GM23248 (cell line): ENCODE measurements at regions not wholly inside any gene's neighbourhood (a gene's known extent, or its start where the extent isn't known, plus 50 kb on each side); places are given as distances from the start of the nearest gene placed in this dataset.

Source experiments
- DNase-seq: peaks from one replicate; pipeline ENCODE4 v3.0.0-alpha.2; 2015
- H2AFZ ChIP-seq: fragments of 200-600 bp; sonication (generic); 2 replicates; pipeline ENCODE4 v1.6.1; 2016; ENCODE audit warnings: antibody characterized with exemption
- H3F3A ChIP-seq: fragments of 200-600 bp; sonication (generic); 2 replicates; pipeline ENCODE4 v1.6.1; 2016; ENCODE audit warnings: mild to moderate bottlenecking, antibody characterized with exemption, mixed run types; ENCODE audit not compliant: insufficient read depth
- H3K27ac ChIP-seq: fragments of 200-600 bp; sonication (generic); 2 replicates; pipeline ENCODE4 v1.5.1; 2016; ENCODE audit warnings: mild to moderate bottlenecking
- H3K27me3 ChIP-seq: fragments of 200-600 bp; sonication (generic); replicated peaks from 2 replicates; pipeline ENCODE4 v1.6.1; 2016; ENCODE audit warnings: mild to moderate bottlenecking; ENCODE audit not compliant: insufficient read depth
- H3K36me3 ChIP-seq: fragments of 200-600 bp; sonication (generic); 2 replicates; pipeline ENCODE4 v1.6.1; 2016; ENCODE audit warnings: low read depth, mild to moderate bottlenecking
- H3K4me1 ChIP-seq: fragments of 200-600 bp; sonication (generic); 2 replicates; pipeline ENCODE4 v1.6.1; 2016; ENCODE audit warnings: mild to moderate bottlenecking; ENCODE audit not compliant: insufficient read depth
- H3K4me2 ChIP-seq: fragments of 200-600 bp; sonication (generic); one replicate; pipeline ENCODE4 v1.6.1; 2016; ENCODE audit warnings: mild to moderate bottlenecking; ENCODE audit not compliant: unreplicated experiment
- H3K4me3 ChIP-seq: fragments of 200-600 bp; sonication (generic); 2 replicates; pipeline ENCODE4 v1.5.1; 2016; ENCODE audit warnings: mild to moderate bottlenecking
- H3K79me2 ChIP-seq: fragments of 200-600 bp; sonication (generic); 2 replicates; pipeline ENCODE4 v1.6.1; 2016; ENCODE audit warnings: mild to moderate bottlenecking; ENCODE audit not compliant: insufficient read depth
- H3K9ac ChIP-seq: fragments of 200-600 bp; sonication (generic); 2 replicates; pipeline ENCODE4 v1.6.1; 2016; ENCODE audit warnings: mild to moderate bottlenecking
- H3K9me2 ChIP-seq: fragments of 200-600 bp; sonication (generic); 2 replicates; pipeline ENCODE4 v1.6.1; 2016; ENCODE audit warnings: mixed run types, mild to moderate bottlenecking, moderate library complexity; ENCODE audit not compliant: insufficient read depth
- H3K9me3 ChIP-seq: fragments of 200-600 bp; sonication (generic); one replicate; pipeline ENCODE4 v1.6.1; 2017; ENCODE audit warnings: low read depth
- H4K20me1 ChIP-seq: fragments of 200-600 bp; sonication (generic); 2 replicates; pipeline ENCODE4 v1.6.0; 2016; ENCODE audit not compliant: insufficient read depth
- EZH2 ChIP-seq: fragments of 200-600 bp; sonication (generic); IDR thresholded peaks from 2 replicates; pipeline ENCODE4 v1.6.1; 2018; ENCODE audit warnings: antibody characterized with exemption, mild to moderate bottlenecking; ENCODE audit not compliant: insufficient read depth, poor library complexity, severe bottlenecking
- EZH2phosphoT487 ChIP-seq: fragments of 200-600 bp; sonication (generic); IDR thresholded peaks from 2 replicates; pipeline ENCODE4 v1.6.1; 2018; ENCODE audit warnings: antibody characterized with exemption, moderate library complexity, mild to moderate bottlenecking, low read depth; ENCODE audit not compliant: insufficient read depth
- WGBS, 2 experiments: methylation state at CpG; one replicate each; pipeline ENCODE4 v1.1.6; 2015 to 2017; ENCODE audit warnings: low lambda C conversion rate in 2 of 2, low coverage in 1 of 2; ENCODE audit errors: missing lambda C conversion rate in 2 of 2; 5-methylcytosine and 5-hydroxymethylcytosine counted together
- in situ Hi-C: fragments of 300-500 bp; cut with MboI; formaldehyde crosslinking; loops from 2 replicates; pipeline ENCODE4 v1.15.0; 2020

DNA sequence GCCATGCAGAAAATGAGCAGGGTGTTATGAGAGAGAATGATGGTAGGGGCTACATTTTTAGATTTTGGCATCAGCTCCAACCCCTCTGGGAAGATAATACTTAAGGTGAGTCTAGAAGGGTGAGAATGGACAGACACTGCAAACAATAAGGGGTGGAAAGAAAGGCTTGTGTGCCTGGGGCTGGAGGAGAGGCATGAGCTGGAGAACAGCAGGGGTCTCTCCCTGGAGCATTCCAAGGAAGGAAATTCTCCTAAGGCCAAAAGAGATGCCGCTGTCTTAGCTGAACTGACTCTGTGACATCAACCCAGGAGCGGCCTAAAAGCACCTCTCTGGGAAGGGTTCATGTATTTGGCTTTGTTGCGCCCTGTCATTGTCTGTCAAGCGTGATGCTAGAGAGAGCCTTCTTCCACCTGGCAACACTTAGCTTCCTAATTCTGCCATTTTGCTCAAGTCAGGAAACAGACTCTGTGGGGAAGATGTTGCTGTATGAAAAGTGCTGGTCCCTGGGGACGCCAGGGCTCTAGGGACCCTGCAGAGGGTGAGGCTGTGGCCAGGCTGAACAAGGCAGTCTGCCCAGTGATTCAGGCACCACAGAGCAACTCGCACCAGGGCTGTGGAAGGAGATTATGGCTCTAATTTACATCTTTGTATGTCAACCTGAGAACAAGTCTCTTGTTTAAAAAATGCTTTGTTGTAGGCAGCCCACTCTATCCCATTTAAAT lies 225.7 kb downstream of the CBLN1 start:
- Histone ChIP-seq H3K27me3 (no peaks in the 10 kb centered on the region), H3K4me3 (no peak overlapping the region), H3K79me2 (no peaks in the 10 kb centered on the region), H3F3A (no peaks in the 10 kb centered on the region), H3K36me3 (no peaks in the 10 kb centered on the region), H4K20me1 (no peaks in the 10 kb centered on the region), H3K27ac (no peak overlapping the region), H3K4me2 (no peak overlapping the region), H2AFZ (no peak overlapping the region), H3K9me2 (no peaks in the 10 kb centered on the region), H3K4me1 (no peaks in the 10 kb centered on the region), H3K9ac (no peak overlapping the region), H3K9me3 (no peaks in the 10 kb centered on the region)
- DNase-seq = no peak
- in situ Hi-C loops = no loop called here
- 18 to 25% methylated on average over 6 of the region's 6 CpGs for WGBS, 2 experiments
- no peak for TF ChIP-seq EZH2
- no peak for TF ChIP-seq EZH2phosphoT487

DNA sequence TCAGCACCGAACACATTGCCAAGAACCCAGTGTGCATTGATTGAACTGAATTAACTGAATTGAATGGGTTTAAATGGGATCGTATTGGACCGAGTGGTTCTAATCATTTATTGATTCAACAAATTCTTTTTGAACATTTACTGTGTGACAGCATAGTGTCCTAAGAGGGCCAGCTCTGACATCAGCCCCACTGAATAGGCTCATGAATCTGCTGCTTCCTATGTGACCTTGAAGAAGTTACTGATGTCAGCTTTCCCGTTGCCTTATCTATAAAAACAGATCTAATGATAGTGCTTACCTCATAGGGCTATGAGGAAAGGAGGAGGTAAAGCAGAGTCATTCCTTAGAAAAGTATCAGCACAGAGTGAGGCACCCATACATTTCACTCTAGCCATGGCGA lies 226.3 kb downstream of the CBLN1 start:
- in situ Hi-C loops = no loop called here
- TF ChIP-seq EZH2 (no peak), EZH2phosphoT487 (no peak)
- H3K9me2 ChIP-seq = no peaks in the 10 kb centered on the region
- no peak overlapping the region for H2AFZ ChIP-seq
- H3K36me3 ChIP-seq = no peaks in the 10 kb centered on the region
- no peak overlapping the region for H3K4me3 ChIP-seq
- no peak overlapping the region for H3K9ac ChIP-seq
- no peak overlapping the region for H3K4me2 ChIP-seq
- H3K27ac ChIP-seq = no peak overlapping the region
- no peaks in the 10 kb centered on the region for H3F3A ChIP-seq
- H4K20me1 ChIP-seq = no peaks in the 10 kb centered on the region
- WGBS, 2 experiments = 23 to 26% methylated on average over 5 of the region's 5 CpGs
- H3K27me3 ChIP-seq = no peaks in the 10 kb centered on the region
- H3K9me3 ChIP-seq = no peaks in the 10 kb centered on the region
- no peaks in the 10 kb centered on the region for H3K4me1 ChIP-seq
- no peaks in the 10 kb centered on the region for H3K79me2 ChIP-seq
- DNase-seq = no peak

DNA sequence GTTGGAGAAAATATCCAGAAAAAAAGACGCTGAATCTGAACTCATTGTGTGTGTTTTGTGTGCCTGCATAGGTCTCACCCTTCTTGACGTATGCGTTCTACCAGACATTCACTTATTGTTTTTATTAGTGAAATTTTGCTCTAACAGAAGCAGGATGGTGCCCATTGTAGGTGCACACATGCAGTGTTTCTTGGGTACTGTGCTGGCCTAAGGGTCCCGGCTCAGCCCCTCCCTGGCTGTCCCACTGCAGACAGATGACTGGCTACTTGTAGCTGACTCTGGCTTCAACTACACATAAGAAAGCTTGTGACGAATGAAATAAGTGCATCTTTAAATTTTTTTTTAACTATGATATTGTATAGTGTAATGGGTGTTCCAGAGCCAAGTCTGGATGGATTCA lies 227.0 kb downstream of the CBLN1 start:
- no peak for TF ChIP-seq EZH2phosphoT487
- TF ChIP-seq EZH2 = no peak
- H3K4me3 ChIP-seq = no peak overlapping the region
- DNase-seq = no peak
- H3K27me3 ChIP-seq = no peaks in the 10 kb centered on the region
- no peak overlapping the region for H3K27ac ChIP-seq
- no peaks in the 10 kb centered on the region for H3F3A ChIP-seq
- no peaks in the 10 kb centered on the region for H4K20me1 ChIP-seq
- WGBS, 2 experiments = 33 to 35% methylated on average over 5 of the region's 5 CpGs
- H3K9me2 ChIP-seq = no peaks in the 10 kb centered on the region
- no peak overlapping the region for H3K4me2 ChIP-seq
- H2AFZ ChIP-seq = no peak overlapping the region
- H3K4me1 ChIP-seq = no peaks in the 10 kb centered on the region
- H3K79me2 ChIP-seq = no peaks in the 10 kb centered on the region
- no peaks in the 10 kb centered on the region for H3K36me3 ChIP-seq
- in situ Hi-C loops = no loop called here
- H3K9ac ChIP-seq = no peak overlapping the region
- H3K9me3 ChIP-seq = no peaks in the 10 kb centered on the region

DNA sequence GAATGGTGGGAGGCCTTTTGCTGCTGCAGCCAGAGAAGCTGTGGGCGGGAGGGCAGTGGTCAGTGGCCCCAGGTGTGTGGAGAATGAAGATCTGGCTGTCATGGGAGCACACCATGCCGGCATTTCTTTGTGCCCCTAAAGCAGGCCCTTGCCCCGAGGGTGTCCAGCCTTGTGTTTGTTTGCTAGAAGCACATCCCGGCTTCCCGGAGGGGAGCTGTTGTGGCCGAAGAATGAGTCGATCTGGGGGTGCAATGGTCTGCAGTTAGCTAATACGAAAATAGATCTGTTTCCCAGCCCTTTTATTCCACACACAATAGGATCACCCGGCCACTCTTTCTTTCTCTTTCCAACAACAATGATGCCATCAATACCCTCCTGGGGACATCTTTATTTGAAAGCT lies 228.8 kb downstream of the CBLN1 start:
- no peaks in the 10 kb centered on the region for H3K36me3 ChIP-seq
- no peaks in the 10 kb centered on the region for H3K79me2 ChIP-seq
- H4K20me1 ChIP-seq = no peaks in the 10 kb centered on the region
- H3K27me3 ChIP-seq = no peaks in the 10 kb centered on the region
- in situ Hi-C loops = no loop called here
- H3K4me1 ChIP-seq = no peaks in the 10 kb centered on the region
- H2AFZ ChIP-seq = no peak overlapping the region
- DNase-seq = no peak
- H3F3A ChIP-seq = no peaks in the 10 kb centered on the region
- no peaks in the 10 kb centered on the region for H3K9me3 ChIP-seq
- no peak for TF ChIP-seq EZH2phosphoT487
- no peak for TF ChIP-seq EZH2
- H3K9ac ChIP-seq = no peak overlapping the region
- H3K9me2 ChIP-seq = no peaks in the 10 kb centered on the region
- H3K4me3 ChIP-seq = no peak overlapping the region
- no peak overlapping the region for H3K27ac ChIP-seq
- H3K4me2 ChIP-seq = no peak overlapping the region
- WGBS, 2 experiments = 16 to 20% methylated on average over 8 to 9 of the region's 9 CpGs
